Activated B cell treated with CpG ODN at 0.5 μM for 24 hours (primary cell): ENCODE measurements at regions not wholly inside any gene's neighbourhood (a gene's known extent, or its start where the extent isn't known, plus 50 kb on each side); places are given as distances from the start of the nearest gene placed in this dataset.

Source experiments
- ATAC-seq: fragments of 200-7000 bp; cut with Tn5 transposase; one replicate; pipeline ENCODE4 v1.10.0; 2021; ENCODE audit warnings: low read depth, mild to moderate bottlenecking, moderate library complexity
- CTCF ChIA-PET: fragments of 350-600 bp; sonication (Branson Sonifier 250); formaldehyde crosslinking; loops from one replicate; lab custom pipeline; 2021; ENCODE audit warnings: antibody characterized with exemption; lab: Charles Lee
- POLR2A ChIA-PET: fragments of 350-600 bp; sonication (Branson Sonifier 250); formaldehyde crosslinking; loops from one replicate; lab custom pipeline; 2021; ENCODE audit warnings: antibody characterized with exemption; lab: Charles Lee
- DNase-seq: peaks from one replicate; pipeline ENCODE4 v3.0.0; 2022
- H3K27ac Mint-ChIP-seq: one replicate; pipeline ENCODE4 v1.8.0; 2020; ENCODE audit warnings: mixed read lengths
- H3K27me3 Mint-ChIP-seq: one replicate; pipeline ENCODE4 v1.8.0; 2021; ENCODE audit warnings: mixed read lengths
- H3K36me3 Mint-ChIP-seq: one replicate; pipeline ENCODE4 v1.8.0; 2021; ENCODE audit warnings: low read depth, mixed read lengths
- H3K4me1 Mint-ChIP-seq: one replicate; pipeline ENCODE4 v1.8.0; 2021; ENCODE audit warnings: mixed read lengths
- H3K4me3 Mint-ChIP-seq: one replicate; pipeline ENCODE4 v1.8.0; 2020; ENCODE audit warnings: mild to moderate bottlenecking, mixed read lengths
- H3K9me3 Mint-ChIP-seq: one replicate; pipeline ENCODE4 v1.8.0; 2020; ENCODE audit warnings: mixed read lengths
- CTCF ChIP-seq: fragments of 200-600 bp; IDR thresholded peaks from one replicate; pipeline ENCODE4 v1.8.0; 2022; ENCODE audit warnings: antibody characterized with exemption, mild to moderate bottlenecking
- intact Hi-C: fragments of 100-400 bp; cut with micrococcal nuclease; formaldehyde crosslinking; loops from one replicate; pipeline ENCODE4 v1.15.1; 2024

GRCh38 chr7:10662982-10663884 is 310.4 kb upstream of the PHF14 start:
- no peak overlapping the region for H3K27ac Mint-ChIP-seq
- ATAC-seq (no peak), DNase-seq (no peak)
- POLR2A ChIA-PET: no interaction called here
- H3K36me3 Mint-ChIP-seq: no peaks in the 10 kb centered on the region
- intact Hi-C loops: loop anchor here (10.0 kb wide), 1 partner anchor 688 kb away; no protein-coding TSS in a partner anchor
- TF ChIP-seq CTCF: no peak
- H3K27me3 Mint-ChIP-seq: no peaks in the 10 kb centered on the region
- H3K9me3 Mint-ChIP-seq: no peaks in the 10 kb centered on the region
- CTCF ChIA-PET: no interaction called here
- H3K4me3 Mint-ChIP-seq: no peak overlapping the region
- H3K4me1 Mint-ChIP-seq: no peaks in the 10 kb centered on the region

- DNase-seq: no peak
- ChIA-PET POLR2A (no interaction called here), CTCF (no interaction called here)
- H3K4me3 Mint-ChIP-seq: no peak overlapping the region
- intact Hi-C loops: no loop called here
- H3K4me1 Mint-ChIP-seq: no peaks in the 10 kb centered on the region
- peaks cover 9% of the 10 kb centered on the region for H3K9me3 Mint-ChIP-seq
- H3K36me3 Mint-ChIP-seq: no peaks in the 10 kb centered on the region
- TF ChIP-seq CTCF: no peak
- no peak for ATAC-seq
- no peak overlapping the region for H3K27ac Mint-ChIP-seq
- no peaks in the 10 kb centered on the region for H3K27me3 Mint-ChIP-seq
Measured at GRCh38 chr7:10672186-10672585, 301.5 kb upstream of the PHF14 start.

GRCh38 chr7:10677211-10677610 is 296.5 kb upstream of the PHF14 start:
- no peak for ATAC-seq
- ChIA-PET CTCF (no interaction called here), POLR2A (no interaction called here)
- no peak for DNase-seq
- no peak for TF ChIP-seq CTCF
- H3K4me3 Mint-ChIP-seq: no peak overlapping the region
- intact Hi-C loops: no loop called here
- no peaks in the 10 kb centered on the region for H3K27me3 Mint-ChIP-seq
- no peak overlapping the region for H3K27ac Mint-ChIP-seq
- H3K4me1 Mint-ChIP-seq: no peaks in the 10 kb centered on the region
- H3K36me3 Mint-ChIP-seq: no peaks in the 10 kb centered on the region
- no peaks in the 10 kb centered on the region for H3K9me3 Mint-ChIP-seq

- H3K27ac Mint-ChIP-seq: no peak overlapping the region
- ATAC-seq: no peak
- H3K36me3 Mint-ChIP-seq: no peaks in the 10 kb centered on the region
Measured at GRCh38 chr7:10677668-10678232, 295.9 kb upstream of the PHF14 start.

More at GRCh38 chr7:10677668-10678232, 295.9 kb upstream of the PHF14 start:
- POLR2A ChIA-PET: no interaction called here
- no peaks in the 10 kb centered on the region for H3K9me3 Mint-ChIP-seq
- H3K27me3 Mint-ChIP-seq: no peaks in the 10 kb centered on the region
- no peak for DNase-seq
- intact Hi-C loops: no loop called here
- no peaks in the 10 kb centered on the region for H3K4me1 Mint-ChIP-seq
- H3K4me3 Mint-ChIP-seq: no peak overlapping the region
- CTCF ChIA-PET: no interaction called here
- no peak for TF ChIP-seq CTCF
